ENCODE measurements at regions not wholly inside any gene's neighbourhood (a gene's known extent, or its start where the extent isn't known, plus 50 kb on each side); places are given as distances from the start of the nearest gene placed in this dataset.

DNA sequence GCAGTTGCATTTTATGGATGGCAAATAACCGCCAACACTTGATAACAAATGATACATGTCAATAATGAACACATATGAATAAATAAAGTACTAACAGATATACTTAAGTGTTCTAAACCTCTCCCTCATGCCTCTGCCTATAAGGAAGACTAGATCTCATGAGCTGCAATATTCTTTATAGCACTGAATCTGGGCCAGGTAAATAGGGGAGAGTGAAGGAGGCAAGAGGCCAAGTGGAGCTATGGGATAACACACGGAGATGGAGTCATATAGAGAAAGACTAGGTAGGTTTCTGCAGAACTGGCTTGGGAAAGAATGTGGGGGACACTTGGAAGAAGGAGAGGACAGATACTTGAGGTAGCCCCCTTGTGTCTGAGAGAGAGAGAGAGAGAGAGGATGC lies 354.2 kb upstream of the CFAP20DC start:
- TF ChIP-seq GATA3 (IDR thresholded peaks at IDR 0.05; ENCODE audit: borderline replicate concordance) (no peak), MAZ (IDR thresholded peaks at IDR 0.05; ENCODE audit: borderline replicate concordance, low read depth, low read length) (no peak), POLR2A (IDR thresholded peaks at IDR 0.05; ENCODE audit: low read length) (no peak), JUN (IDR thresholded peaks at IDR 0.05) (no peak), HOXB5 (CRISPR knock-in tag; IDR thresholded peaks at IDR 0.05) (no peak), CEBPB (IDR thresholded peaks at IDR 0.05) (no peak), RFX5 (IDR thresholded peaks at IDR 0.05) (no peak)
- TF ChIP-seq, protein P1, sequence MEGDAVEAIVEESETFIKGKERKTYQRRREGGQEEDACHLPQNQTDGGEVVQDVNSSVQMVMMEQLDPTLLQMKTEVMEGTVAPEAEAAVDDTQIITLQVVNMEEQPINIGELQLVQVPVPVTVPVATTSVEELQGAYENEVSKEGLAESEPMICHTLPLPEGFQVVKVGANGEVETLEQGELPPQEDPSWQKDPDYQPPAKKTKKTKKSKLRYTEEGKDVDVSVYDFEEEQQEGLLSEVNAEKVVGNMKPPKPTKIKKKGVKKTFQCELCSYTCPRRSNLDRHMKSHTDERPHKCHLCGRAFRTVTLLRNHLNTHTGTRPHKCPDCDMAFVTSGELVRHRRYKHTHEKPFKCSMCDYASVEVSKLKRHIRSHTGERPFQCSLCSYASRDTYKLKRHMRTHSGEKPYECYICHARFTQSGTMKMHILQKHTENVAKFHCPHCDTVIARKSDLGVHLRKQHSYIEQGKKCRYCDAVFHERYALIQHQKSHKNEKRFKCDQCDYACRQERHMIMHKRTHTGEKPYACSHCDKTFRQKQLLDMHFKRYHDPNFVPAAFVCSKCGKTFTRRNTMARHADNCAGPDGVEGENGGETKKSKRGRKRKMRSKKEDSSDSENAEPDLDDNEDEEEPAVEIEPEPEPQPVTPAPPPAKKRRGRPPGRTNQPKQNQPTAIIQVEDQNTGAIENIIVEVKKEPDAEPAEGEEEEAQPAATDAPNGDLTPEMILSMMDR (IDR thresholded peaks at IDR 0.05): no peak
- TF ChIP-seq, protein P2, sequence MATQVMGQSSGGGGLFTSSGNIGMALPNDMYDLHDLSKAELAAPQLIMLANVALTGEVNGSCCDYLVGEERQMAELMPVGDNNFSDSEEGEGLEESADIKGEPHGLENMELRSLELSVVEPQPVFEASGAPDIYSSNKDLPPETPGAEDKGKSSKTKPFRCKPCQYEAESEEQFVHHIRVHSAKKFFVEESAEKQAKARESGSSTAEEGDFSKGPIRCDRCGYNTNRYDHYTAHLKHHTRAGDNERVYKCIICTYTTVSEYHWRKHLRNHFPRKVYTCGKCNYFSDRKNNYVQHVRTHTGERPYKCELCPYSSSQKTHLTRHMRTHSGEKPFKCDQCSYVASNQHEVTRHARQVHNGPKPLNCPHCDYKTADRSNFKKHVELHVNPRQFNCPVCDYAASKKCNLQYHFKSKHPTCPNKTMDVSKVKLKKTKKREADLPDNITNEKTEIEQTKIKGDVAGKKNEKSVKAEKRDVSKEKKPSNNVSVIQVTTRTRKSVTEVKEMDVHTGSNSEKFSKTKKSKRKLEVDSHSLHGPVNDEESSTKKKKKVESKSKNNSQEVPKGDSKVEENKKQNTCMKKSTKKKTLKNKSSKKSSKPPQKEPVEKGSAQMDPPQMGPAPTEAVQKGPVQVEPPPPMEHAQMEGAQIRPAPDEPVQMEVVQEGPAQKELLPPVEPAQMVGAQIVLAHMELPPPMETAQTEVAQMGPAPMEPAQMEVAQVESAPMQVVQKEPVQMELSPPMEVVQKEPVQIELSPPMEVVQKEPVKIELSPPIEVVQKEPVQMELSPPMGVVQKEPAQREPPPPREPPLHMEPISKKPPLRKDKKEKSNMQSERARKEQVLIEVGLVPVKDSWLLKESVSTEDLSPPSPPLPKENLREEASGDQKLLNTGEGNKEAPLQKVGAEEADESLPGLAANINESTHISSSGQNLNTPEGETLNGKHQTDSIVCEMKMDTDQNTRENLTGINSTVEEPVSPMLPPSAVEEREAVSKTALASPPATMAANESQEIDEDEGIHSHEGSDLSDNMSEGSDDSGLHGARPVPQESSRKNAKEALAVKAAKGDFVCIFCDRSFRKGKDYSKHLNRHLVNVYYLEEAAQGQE (IDR thresholded peaks at IDR 0.05): no peak
- TF ChIP-seq, protein P3, sequence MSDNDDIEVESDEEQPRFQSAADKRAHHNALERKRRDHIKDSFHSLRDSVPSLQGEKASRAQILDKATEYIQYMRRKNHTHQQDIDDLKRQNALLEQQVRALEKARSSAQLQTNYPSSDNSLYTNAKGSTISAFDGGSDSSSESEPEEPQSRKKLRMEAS (IDR thresholded peaks at IDR 0.05): no peak
